Esophagus muscularis mucosa (tissue), 3 donors: ENCODE measurements at regions not wholly inside any gene's neighbourhood (a gene's known extent, or its start where the extent isn't known, plus 50 kb on each side); places are given as distances from the start of the nearest gene placed in this dataset.

Experiments used
- EP300 ChIP-seq: sonication (generic); formaldehyde crosslinking; IDR thresholded peaks from one replicate; pipeline ENCODE4 v1.6.1; 2017; ENCODE audit warnings: antibody characterized with exemption
- TF ChIP-seq, protein P1 (sequence below), 3 experiments: fragments of 200-600 bp in 2 of 3; fragments of 450-650 bp in 1 of 3; sonication (generic) in 2 of 3; IDR thresholded peaks; one replicate each; pipeline ENCODE4 v1.5.1; 2017 to 2019; ENCODE audit warnings: antibody characterized with exemption in 3 of 3, mild to moderate bottlenecking in 2 of 3, moderate library complexity in 1 of 3

DNA sequence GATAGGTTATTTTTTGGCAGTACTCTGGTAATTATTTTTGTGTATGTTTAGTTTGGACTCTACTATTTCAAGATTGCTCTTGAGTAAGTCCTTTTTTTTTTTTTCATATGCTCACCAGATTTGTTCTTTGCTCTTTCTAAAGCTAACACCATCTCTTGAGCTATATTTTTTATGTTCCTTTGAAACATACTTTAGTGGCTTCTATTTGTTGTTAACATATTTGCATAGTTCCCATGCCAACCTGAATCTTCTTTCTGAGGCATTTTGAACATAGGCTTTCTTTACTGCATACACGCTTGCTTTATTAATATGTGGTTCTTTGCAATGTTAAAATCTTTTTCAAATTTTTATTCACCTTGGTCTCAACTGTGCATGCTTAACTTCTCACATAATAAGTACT, 1644.9 kb downstream of the SUCLG1 start:
- TF ChIP-seq, protein P1, sequence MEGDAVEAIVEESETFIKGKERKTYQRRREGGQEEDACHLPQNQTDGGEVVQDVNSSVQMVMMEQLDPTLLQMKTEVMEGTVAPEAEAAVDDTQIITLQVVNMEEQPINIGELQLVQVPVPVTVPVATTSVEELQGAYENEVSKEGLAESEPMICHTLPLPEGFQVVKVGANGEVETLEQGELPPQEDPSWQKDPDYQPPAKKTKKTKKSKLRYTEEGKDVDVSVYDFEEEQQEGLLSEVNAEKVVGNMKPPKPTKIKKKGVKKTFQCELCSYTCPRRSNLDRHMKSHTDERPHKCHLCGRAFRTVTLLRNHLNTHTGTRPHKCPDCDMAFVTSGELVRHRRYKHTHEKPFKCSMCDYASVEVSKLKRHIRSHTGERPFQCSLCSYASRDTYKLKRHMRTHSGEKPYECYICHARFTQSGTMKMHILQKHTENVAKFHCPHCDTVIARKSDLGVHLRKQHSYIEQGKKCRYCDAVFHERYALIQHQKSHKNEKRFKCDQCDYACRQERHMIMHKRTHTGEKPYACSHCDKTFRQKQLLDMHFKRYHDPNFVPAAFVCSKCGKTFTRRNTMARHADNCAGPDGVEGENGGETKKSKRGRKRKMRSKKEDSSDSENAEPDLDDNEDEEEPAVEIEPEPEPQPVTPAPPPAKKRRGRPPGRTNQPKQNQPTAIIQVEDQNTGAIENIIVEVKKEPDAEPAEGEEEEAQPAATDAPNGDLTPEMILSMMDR (IDR thresholded peaks at IDR 0.05): no peak
- TF ChIP-seq EP300: no peak
